Hepatic stellate cell (primary cell): ENCODE measurements at regions not wholly inside any gene's neighbourhood (a gene's known extent, or its start where the extent isn't known, plus 50 kb on each side); places are given as distances from the start of the nearest gene placed in this dataset.

Experiments
- DNase-seq: peaks from one replicate; pipeline ENCODE4 v3.0.0; 2011; ENCODE audit warnings: low spot score

- no peak for DNase-seq
Measured at GRCh38 chr5:179497636-179498340, 52.6 kb upstream of the RUFY1 start.

DNA sequence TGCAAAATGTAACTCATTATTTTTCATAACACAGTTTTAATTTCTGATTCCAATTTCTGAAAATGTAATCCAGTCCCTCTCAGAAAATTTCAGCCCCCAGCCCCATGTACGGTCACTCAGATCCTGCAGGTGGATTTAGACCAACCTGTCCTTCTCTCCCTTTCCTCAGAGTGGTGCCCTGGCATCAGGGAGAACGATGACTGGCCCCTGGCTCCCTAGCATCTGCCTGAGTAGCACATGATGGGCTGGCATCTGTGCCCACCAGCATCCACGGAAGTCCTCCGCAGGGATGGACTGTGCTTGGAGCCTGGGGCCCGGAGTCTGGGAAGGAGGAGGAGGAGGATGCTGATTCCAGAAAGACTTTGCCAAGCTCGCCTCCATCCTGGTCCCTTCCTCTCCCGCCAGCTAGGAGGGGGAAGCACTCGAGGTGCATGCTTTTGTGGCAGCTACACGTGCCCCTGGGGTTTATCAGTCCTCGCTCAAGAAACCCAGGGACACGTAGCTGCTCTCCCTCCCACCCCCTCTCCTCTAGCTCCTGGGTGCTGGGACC lies 54.4 kb upstream of the RUFY1 start:
- DNase-seq, result no peak

DNA sequence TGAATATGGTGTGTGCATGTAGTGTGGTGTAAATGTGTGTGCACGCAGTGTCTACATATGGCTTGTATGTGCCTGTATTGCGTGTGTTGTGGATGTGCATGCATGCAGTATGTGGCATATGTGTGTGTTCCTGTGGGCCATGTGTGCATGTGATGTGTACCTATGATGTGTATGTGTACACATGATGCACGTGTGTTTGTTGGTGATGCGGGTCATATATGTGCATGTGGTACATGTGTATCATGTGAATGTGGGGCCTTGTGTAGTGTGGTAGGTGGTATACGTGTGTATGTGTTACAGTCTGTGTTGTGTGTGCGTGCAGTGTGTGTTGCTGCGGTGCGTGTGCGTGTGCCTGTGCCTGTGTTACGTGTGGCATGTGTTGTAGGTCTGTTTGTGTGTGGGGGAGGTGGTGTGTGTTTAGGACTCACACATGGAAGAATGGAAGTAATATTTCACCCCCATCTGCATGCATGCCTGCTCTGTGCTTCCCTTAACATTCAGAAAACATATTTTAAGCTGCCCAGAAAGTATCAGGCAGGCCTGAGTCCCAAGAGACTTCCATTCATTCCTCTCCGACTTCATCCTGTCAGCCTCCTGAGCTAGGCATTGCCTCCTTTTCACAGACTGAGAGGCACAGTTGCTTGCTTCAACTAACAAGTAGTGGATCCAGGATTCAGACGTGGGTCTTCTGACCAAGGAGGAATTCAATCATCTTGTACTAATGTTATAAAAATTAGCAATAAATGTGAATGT lies 55.4 kb upstream of the RUFY1 start:
- no peak for DNase-seq

GRCh38 chr5:179488975-179489374 lies 61.4 kb upstream of the RUFY1 start:
- DNase-seq, result no peak

- DNase-seq, result peak; percentile 54
Measured at GRCh38 chr5:179488491-179488890, 61.9 kb upstream of the RUFY1 start.

DNA sequence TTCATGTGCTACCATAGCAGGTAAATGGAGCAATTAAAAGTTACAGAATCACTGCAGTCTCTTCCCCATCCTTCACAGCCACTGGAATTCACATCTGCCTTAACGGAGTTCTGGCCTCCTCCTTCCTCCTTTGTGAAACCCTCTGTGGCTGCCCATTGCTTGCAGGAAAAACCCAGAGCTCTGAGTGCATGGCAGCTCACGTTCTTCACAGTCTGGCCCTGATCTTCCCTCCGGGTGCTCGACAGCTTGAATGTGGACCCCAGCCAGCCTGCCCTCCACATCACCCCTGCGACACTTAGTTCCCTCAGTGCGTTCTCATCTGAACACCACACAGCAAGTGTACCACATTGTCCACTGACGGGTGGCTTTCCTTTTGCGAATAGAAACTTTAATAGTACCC lies 63.2 kb upstream of the RUFY1 start:
- DNase-seq, result no peak

DNA sequence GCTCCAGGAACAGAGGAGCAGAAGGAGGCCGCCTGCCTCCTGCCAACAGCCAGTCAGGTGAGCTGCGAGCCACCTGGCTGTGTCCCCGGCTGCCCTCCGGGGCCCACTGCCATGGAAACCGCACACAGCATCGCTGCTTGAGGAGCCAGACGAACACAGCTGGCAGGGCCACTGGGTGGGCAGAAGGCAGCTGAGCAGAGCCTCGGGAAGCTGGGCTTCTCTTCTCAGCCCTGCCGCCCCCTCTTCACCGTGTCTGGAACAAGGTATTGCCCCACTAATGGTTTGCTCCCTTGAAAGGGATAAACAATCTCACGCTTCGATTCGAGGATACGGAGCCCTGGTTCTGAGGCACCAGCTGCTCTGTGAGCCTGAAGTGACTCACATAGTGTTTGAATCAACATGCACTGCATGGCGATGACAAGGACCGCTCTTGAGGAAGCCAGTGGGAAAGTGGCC lies 63.7 kb upstream of the RUFY1 start:
- no peak for DNase-seq

- no peak for DNase-seq
Measured at GRCh38 chr5:179485845-179486575, 64.3 kb upstream of the RUFY1 start.

DNA sequence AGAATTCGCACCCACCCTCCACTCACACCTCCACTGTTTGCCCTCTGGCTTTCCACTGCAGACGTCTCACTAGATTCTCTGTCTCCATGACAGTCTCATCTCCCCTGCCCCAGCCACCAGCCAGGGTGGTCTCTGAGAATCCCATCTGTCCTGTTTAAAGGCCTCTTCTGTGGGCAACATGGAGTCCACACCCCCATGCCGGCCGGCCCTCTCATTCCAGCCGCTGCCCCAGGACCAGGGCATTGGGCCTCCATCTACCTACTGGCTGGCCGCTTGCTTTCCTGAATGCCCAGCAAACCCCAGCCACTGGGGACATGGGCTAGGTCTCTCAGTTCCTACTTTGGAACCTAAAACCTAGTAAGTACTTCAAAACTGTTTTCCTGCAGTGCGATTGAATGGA lies 65.6 kb upstream of the RUFY1 start:
- DNase-seq, result no peak

GRCh38 chr5:179484201-179484600 lies 66.2 kb upstream of the RUFY1 start:
- DNase-seq, result no peak

GRCh38 chr5:179478624-179479023 lies 71.7 kb upstream of the RUFY1 start:
- no peak for DNase-seq

GRCh38 chr5:179475208-179475751 lies 75.1 kb upstream of the RUFY1 start:
- DNase-seq, result no peak

- no peak for DNase-seq
Measured at GRCh38 chr5:179472641-179473040, 77.7 kb upstream of the RUFY1 start.

- DNase-seq, result no peak
Measured at GRCh38 chr5:179472174-179472573, 78.2 kb upstream of the RUFY1 start.

GRCh38 chr5:179470201-179470600 lies 80.2 kb upstream of the RUFY1 start:
- no peak for DNase-seq

DNA sequence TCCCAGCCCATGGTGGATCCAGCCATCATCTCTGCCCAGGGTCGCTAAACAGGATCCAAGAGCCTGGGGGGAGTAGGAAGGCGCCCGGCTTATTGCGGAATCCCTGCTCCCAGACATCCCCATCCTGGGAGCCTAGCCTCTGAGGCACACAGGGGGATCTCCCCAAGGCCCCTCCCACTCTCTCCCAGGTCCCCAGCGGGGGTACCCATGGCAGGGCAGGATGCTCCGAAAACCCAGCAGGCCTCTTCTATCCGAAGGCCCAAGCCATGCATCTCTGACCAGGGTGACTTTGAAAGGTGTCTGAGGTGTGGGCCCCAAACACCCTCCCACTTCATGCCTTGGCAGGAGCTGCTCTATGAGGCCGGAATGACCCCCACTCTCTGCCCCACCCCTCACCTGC lies 81.7 kb upstream of the RUFY1 start:
- no peak for DNase-seq

DNA sequence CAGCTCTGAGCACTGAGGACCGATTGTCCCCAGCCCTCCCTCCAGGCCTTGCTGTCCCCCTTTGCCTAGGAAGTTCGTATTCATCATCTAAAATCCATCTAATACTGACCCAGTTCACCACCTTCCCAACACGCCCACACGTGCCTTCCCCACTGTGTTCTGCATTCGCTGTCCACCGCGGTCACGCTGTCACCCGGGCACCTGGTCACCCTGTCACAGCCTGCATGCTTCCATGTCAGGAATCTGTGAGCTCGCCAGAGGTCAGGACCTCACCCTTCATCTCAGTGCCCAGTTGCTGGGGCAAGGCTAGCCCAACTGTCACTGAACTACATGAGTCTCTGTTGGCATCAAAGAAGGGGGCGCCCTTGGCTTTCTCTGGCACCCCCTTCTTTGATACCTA lies 82.9 kb upstream of the RUFY1 start:
- no peak for DNase-seq

DNA sequence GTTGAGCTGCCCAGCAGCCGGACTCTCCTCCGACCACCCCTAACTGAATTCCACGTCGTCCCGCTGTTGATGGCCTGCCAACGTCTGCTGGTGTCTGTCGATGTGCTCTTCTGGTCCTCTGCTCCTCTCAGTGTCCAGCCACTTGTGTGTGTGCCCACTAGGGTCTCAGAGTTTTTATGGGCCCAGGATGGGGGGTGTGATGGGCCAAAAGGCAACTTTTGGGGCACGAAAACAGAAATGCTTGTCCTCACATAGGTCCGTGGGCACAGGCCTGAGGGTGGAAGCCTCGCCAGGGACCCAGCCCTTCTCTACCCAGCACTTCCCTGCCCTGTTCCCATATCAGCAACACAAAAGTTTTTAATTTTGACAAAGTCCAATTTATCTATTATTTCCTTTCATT lies 85.7 kb upstream of the RUFY1 start:
- DNase-seq, result no peak

DNA sequence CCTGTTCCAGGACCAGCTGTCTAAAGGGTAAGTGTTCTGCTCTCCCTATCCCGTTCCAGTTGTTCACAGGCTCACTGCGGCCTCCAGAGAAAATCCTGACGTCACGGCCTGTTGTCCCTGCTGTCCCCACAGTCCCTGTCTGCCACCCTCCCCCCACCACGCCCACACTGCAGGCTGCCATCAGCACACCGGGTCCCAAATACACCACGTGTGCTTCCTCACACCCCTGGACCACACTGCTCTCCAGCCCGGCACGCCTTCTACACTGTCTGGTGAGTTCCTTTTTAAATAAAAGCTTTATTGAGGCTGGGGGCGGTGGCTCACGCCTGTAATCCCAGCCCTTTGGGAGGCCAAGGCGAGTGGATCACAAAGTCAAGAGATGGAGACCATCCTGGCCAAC lies 88.3 kb upstream of the RUFY1 start:
- DNase-seq, result no peak

DNA sequence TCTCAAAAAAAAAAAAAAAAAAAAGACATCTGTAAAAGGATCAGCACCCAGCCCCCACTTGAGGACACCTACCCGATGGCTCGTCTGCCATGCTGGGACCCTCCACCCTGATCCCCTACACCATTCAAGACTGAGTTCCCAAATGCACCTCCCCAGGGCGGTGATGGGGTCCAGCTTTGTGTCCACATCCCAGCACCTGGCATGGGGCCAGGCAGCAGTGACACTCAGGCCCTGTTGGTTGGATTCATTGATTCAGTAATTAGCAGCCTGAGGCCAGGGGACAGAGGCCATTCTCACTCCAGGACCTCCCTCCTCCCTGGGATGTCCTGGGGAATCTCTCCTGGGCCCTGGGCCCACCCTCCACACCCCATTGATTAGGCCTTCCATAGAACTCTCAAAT lies 88.8 kb upstream of the RUFY1 start:
- DNase-seq, result no peak

DNA sequence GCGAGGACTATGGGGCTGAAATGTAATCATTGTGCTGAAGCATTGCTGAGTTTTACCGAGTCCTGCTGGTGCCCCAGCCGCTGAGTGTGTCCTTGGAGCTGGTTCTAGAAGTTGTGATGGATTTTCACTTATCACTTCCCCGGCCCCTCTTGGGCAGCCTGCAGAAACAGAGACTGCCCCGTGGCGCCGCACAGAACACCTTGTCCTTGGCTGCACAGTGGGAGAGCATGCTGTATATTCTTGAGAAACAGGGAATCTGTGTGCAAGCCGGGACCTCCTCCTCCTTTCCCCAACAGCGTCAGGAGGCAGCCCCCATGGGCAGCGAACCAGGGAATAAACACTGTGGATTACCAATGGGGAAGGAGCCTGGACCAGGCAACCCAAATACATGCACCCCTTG lies 90.6 kb upstream of the RUFY1 start:
- DNase-seq, result no peak

DNA sequence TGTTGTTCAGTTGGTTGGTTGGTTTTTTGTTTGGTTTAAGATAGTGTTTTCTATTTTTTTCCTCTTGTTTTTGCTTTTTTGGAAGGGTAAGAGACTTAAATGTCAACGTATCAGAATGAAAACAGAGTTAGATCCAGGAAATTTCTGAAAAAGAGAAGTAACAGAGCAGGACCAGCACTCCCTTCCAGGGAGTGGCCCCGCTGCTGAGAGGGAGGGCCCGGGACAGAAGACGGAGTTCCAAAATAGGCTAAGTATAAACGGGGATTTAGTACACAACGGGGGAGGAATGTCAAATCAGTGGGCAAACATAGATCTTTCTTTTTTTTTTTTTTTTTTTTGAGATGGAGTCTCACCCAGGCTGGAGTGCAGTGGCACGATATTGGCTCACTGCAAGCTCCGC lies 92.7 kb upstream of the RUFY1 start:
- no peak for DNase-seq
